HUES48 (cell line): ENCODE measurements at regions not wholly inside any gene's neighbourhood (a gene's known extent, or its start where the extent isn't known, plus 50 kb on each side); places are given as distances from the start of the nearest gene placed in this dataset.
"Not testable (repeated sequence)": the region's sequence is repeated elsewhere in the genome, so short reads cannot be mapped to it uniquely, and the experiment has no call there.

Source experiments
- H3K27ac ChIP-seq: one replicate; pipeline ENCODE4 v1.7.0; 2013; ENCODE audit warnings: low read depth, low read length, inconsistent platforms
- H3K27me3 ChIP-seq: 2 replicates; pipeline ENCODE4 v1.6.1; 2013; ENCODE audit warnings: mild to moderate bottlenecking, low read length; ENCODE audit not compliant: control insufficient read depth, insufficient read depth
- H3K36me3 ChIP-seq: 2 replicates; pipeline ENCODE4 v1.6.1; 2013; ENCODE audit warnings: low read length; ENCODE audit not compliant: control insufficient read depth, insufficient read depth
- H3K4me1 ChIP-seq: 2 replicates; pipeline ENCODE4 v1.6.1; 2013; ENCODE audit warnings: mild to moderate bottlenecking, low read length; ENCODE audit not compliant: control insufficient read depth, insufficient read depth
- H3K4me3 ChIP-seq: 2 replicates; pipeline ENCODE4 v1.5.1; 2013; ENCODE audit warnings: mild to moderate bottlenecking, low read depth, low read length
- H3K9ac ChIP-seq: 2 replicates; pipeline ENCODE4 v1.6.1; 2013; ENCODE audit warnings: mild to moderate bottlenecking, low read depth, low read length, moderate library complexity
- H3K9me3 ChIP-seq: 2 replicates; pipeline ENCODE4 v1.6.1; 2013; ENCODE audit warnings: low read length; ENCODE audit not compliant: control insufficient read depth, insufficient read depth

DNA sequence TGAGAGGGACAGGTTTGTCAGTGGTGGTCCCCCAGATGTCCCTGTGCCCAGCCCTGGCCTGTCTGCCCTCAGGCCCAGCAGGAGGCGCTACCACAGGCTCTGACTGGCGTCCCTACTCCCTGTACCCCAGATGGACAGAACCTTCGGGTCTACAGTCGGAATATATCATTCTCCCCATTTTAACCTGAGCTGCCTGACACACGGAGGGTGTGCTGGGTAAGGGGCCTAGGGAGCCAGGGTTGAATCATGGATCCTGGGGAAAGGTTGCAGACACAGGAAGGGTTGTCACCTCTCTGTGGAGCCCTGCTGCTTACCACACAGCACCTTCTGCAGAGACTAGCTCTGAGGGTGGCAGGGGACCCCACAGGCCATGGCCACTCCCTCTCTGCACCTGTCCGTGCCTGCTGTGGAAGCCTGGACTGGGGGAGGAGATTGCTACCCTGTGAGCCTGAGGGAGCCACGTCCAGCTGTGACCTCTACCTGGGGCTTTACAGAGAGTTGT lies 162.2 kb upstream of the ZNF267 start:
- Histone ChIP-seq H3K27ac (no peak overlapping the region), H3K27me3 (no peaks in the 10 kb centered on the region), H3K9me3 (no peaks in the 10 kb centered on the region), H3K4me3 (no peak overlapping the region), H3K9ac (no peak overlapping the region), H3K4me1 (peaks cover 21% of the 10 kb centered on the region), H3K36me3 (peaks cover 41% of the 10 kb centered on the region)

DNA sequence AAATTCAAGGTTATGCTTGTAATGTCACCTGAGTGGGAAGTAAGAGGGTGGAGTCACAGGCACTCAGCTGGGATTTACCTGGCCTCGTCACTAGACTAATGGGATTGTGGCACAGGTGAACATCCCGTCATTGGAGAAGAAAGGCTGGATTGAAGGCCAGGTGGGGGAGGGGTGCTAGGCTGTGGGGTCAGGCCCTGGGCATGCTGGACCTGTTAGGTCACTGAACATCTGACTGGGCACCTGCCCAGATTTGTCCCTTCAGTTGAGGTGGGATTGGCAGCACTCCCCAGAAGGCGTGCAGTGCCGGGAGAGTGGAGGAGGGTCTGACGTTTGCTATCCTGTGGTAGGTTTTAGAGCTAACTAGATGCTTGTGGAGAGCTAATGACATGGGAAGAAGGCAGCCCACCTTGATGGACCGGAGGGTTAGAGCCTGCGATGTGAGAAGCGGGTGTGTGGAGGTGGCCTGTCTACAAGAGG lies 161.5 kb upstream of the ZNF267 start:
- H3K27me3 ChIP-seq, result no peaks in the 10 kb centered on the region
- H3K9me3 ChIP-seq, result no peaks in the 10 kb centered on the region
- no peak overlapping the region for H3K9ac ChIP-seq
- peaks cover 21% of the 10 kb centered on the region for H3K4me1 ChIP-seq
- no peak overlapping the region for H3K27ac ChIP-seq
- H3K36me3 ChIP-seq, result peaks cover 35% of the 10 kb centered on the region
- H3K4me3 ChIP-seq, result no peak overlapping the region

DNA sequence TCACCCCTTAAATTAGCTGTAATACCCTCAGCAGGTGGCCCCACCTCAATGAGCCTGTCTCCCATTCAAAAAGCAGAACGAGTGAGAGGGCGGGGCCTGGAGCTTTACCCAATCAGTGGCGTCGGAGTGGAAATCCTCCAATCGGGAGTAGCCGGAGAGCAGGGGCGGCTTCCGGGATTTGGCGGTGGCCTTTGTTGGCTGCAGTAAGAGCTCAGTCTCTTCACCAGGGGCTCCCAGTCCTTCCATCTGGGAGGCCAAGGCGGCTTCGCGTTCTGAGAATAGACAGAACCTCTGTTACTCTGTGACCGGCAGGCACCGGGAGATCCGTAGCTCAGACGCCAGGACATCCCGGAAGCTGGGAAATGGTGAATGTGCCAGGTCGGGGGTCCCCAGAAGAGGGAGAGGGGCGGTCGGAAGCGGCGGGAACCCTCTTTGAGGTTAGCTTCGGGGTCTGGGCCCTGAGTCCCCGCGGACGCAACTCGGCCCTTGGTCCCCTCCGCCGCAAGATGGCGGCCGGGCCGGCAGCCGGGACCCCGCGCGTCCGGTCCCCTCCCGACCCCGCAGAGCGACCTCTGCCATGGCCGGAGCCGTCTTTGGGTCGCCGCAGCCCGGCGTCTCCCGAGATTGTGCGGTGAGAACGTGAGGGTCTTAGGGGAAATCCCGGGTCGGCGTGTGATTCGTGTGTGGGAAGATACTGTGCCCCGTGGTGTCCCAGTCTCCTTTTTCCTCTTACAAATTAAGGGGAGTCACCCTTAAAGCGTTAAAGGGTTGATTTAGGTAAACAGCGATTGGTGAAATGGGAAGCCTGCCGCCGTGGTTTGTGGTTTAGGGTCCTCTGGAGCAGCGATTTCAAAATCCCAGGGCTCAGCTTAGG lies 160.3 kb upstream of the ZNF267 start:
- Histone ChIP-seq H3K4me3 (peak overlapping the region; percentile 92), H3K27ac (peak overlapping the region; percentile 100), H3K9ac (peak overlapping the region; percentile 97), H3K27me3 (no peaks in the 10 kb centered on the region), H3K9me3 (no peaks in the 10 kb centered on the region), H3K4me1 (peaks cover 21% of the 10 kb centered on the region), H3K36me3 (peaks cover 23% of the 10 kb centered on the region)

DNA sequence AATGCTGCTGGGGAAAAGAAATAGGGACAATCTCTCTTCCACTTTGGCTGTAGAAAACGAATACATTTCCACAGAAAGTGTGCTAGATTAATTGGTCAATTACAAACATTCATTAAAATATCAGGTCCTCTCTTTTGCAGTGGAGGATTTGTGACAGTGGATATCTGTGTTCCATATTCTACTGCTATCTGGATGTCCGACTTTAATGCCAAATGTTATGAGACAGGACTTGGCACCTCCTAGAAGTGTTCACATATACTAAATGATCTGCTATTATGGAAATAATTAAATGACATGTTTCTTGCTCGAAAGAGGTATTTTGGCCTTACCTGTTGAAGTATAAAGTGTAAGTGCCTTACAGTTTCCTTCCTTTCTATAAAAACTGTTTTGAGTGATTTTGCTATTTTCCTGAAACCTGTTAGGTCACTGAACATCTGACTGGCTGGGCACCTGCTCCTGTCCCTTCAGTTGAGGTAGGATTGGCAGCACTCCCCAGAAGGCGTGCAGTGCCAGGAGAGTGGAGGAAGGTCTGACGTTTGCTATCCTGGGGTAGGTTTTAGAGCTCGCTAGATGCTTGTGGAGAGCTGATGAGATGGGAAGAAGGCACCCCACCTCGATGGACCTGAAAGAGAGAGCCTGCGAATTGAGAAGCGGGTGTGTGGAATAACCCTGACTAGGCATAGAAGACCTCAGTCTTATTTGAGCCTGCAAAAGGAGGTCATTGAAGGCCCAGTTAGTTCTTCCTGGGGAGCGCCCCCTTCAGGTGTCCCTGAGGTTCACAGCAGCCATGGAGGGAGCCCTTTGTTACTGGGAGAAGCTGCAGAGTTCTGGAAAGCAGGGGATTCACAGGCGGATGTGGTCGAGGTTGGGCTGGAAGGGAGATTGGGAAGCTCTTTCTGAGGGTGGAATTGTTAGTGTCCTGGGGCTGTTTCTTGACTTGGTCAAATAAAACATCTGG lies 159.4 kb upstream of the ZNF267 start:
- Histone ChIP-seq H3K36me3 (peaks cover 21% of the 10 kb centered on the region), H3K4me1 (peaks cover 21% of the 10 kb centered on the region), H3K4me3 (peak overlapping the region; percentile 92), H3K27me3 (no peaks in the 10 kb centered on the region), H3K9ac (peak overlapping the region; percentile 97), H3K27ac (peak overlapping the region; percentile 100), H3K9me3 (no peaks in the 10 kb centered on the region)

DNA sequence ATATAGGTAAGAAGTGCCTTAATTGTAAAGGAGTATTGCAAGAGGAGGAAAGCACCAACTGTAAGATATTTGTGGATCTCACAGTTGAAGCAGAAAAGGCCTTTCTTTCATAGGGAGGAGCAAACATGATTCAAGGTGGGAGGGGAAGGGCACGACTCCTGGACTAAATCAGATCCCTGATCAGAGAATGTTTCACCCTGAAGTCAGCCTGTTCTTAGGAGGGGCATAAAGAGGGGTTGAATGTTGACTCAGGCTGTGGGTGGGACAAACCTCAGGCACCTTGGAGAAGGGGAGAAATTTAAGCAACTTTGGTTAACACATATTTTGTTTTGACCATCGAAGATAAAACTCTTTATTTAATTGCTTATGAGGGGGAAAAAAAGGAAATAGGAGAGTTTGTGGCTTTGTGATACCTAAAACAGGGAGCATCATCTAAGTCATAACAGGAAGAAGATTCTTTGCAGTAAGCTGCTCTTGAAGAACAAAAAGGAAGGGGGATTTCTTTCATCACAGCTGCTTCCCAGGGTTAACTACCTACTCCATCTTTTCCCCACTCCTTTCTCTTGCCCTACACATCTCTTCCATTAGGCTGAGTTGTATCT lies 158.6 kb upstream of the ZNF267 start:
- H3K9ac ChIP-seq, result no peak overlapping the region

DNA sequence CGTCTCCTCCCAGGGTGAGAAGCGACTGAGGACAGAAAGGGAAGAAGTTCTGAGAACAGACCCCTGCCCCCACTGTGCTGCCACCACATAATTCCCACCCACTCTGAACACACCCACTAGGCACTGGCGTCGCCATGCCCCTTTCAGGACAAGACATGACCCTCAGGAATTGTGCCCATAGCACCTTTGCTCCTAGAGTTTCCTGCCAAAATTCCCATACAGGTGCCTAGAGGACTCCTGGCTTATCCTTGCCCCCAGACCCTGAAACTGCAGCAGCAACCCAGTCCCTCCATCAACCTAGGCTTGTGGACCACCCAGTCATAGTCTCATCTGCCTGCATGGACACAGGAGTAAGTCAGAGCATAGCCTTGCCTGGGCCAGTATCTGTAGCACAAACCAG lies 157.7 kb upstream of the ZNF267 start:
- Histone ChIP-seq H3K27me3 (no peaks in the 10 kb centered on the region), H3K9ac (no peak overlapping the region), H3K27ac (no peak overlapping the region), H3K36me3 (peaks cover 23% of the 10 kb centered on the region), H3K9me3 (no peaks in the 10 kb centered on the region), H3K4me3 (no peak overlapping the region), H3K4me1 (peaks cover 21% of the 10 kb centered on the region)

More for the DNA sequence above, 158.6 kb upstream of the ZNF267 start:
- Histone ChIP-seq H3K4me3 (peak overlapping the region; percentile 92), H3K27me3 (no peaks in the 10 kb centered on the region), H3K9me3 (no peaks in the 10 kb centered on the region), H3K36me3 (peaks cover 23% of the 10 kb centered on the region), H3K27ac (no peak overlapping the region), H3K4me1 (peaks cover 21% of the 10 kb centered on the region)

DNA sequence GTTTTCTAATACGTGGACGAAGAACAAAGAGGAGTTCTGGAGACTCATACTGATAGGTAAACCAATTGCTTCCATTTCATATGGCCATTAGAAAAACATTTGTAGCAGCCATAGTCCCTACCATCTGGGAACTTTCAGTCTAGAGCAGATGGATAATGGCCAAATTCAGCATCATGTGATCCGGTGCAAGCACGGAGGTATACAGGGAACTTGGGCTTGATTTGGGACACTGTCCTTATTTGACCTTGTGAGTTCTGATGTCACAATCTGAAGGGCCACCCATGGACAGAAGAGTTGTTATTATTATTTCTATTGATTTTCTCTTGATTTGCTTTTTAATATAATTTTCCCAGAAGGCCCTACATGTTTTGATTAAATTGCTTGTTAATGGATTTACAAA lies 154.6 kb upstream of the ZNF267 start:
- H3K27me3 ChIP-seq, result no peaks in the 10 kb centered on the region
- H3K9ac ChIP-seq, result no peak overlapping the region
- no peak overlapping the region for H3K27ac ChIP-seq
- H3K4me3 ChIP-seq, result no peak overlapping the region
- H3K9me3 ChIP-seq, result no peaks in the 10 kb centered on the region
- peaks cover 9% of the 10 kb centered on the region for H3K4me1 ChIP-seq
- peaks cover 36% of the 10 kb centered on the region for H3K36me3 ChIP-seq

DNA sequence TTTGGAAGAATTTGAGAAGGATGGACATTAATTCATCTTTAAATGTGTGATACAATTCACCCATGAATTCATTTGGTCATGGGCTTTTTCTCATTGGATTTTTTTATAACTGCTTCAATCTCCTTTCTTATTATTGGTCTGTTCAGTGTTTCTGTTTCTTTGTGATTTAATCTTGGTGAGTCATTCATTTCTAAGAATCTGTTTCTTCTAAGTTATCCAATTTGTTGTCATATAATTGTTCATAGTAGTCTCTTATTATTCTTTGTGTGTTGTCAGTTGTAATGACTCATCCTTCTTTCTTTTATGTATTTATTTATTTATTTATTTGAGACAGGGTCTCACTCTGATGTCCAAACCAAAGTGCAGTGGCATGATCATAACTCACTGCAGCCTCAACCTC lies 146.1 kb upstream of the ZNF267 start:
- H3K36me3 ChIP-seq, result peaks cover 49% of the 10 kb centered on the region
- no peaks in the 10 kb centered on the region for H3K4me1 ChIP-seq
- H3K27ac ChIP-seq, result no peak overlapping the region
- no peak overlapping the region for H3K4me3 ChIP-seq
- no peaks in the 10 kb centered on the region for H3K27me3 ChIP-seq
- no peak overlapping the region for H3K9ac ChIP-seq
- no peaks in the 10 kb centered on the region; the same call in 1 of the 2 replicates for H3K9me3 ChIP-seq

DNA sequence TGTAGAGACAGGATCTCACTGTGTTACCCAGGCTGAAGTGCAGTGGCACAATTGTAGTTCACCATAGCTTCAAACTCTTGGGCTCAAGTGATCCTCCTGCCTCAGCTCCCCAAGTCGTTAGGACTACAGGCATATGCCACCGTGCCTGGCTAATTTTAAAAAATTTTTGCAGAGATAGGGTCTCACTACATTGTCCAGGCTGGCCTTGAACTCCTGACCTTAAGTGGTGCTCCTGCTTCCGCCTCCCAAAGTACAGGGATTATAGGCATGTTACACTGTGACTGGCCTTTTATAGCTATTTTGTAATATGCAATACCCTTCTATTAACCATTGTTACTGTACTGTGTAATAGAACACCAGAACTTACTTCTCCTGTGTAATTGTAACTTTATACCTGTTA lies 139.3 kb upstream of the ZNF267 start:
- H3K27ac ChIP-seq, result no peak overlapping the region
- H3K36me3 ChIP-seq, result peaks cover 27% of the 10 kb centered on the region
- no peak overlapping the region for H3K9ac ChIP-seq
- H3K4me1 ChIP-seq, result no peaks in the 10 kb centered on the region
- peaks cover 24% of the 10 kb centered on the region; the same call in 1 of the 2 replicates for H3K9me3 ChIP-seq
- no peaks in the 10 kb centered on the region for H3K27me3 ChIP-seq
- no peak overlapping the region for H3K4me3 ChIP-seq

DNA sequence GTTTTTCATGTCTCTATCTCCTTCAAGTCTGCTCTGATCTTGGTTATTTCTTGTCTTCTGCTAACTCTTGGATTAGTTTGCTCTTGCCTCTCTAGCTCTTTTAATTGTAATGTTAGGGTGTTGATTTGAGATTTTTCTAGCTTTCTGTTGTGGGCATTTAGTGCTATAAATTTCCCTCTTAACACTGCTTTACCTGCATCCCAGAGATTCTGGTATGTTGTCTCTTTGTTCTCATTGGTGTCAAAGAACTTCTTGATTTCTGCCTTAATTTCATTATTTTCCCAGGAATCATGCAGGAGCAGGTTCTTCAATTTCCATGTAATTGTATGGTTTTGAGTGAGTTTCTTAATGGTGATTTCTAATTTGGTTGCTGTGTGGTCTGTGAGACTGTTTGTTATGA lies 128.5 kb upstream of the ZNF267 start:
- not testable (repeated sequence) for H3K4me1 ChIP-seq, H3K9ac ChIP-seq, H3K27ac ChIP-seq, H3K36me3 ChIP-seq, H3K4me3 ChIP-seq, H3K27me3 ChIP-seq
- peaks cover 66% of the 10 kb centered on the region for H3K9me3 ChIP-seq
